PFSK-1 (cell line): ENCODE measurements at regions not wholly inside any gene's neighbourhood (a gene's known extent, or its start where the extent isn't known, plus 50 kb on each side); places are given as distances from the start of the nearest gene placed in this dataset.

Source experiments
- FOXP2 ChIP-seq: optimal IDR thresholded peaks from 2 replicates; pipeline ENCODE3; 2011; ENCODE audit warnings: borderline replicate concordance, control low read depth, inconsistent platforms; ENCODE audit not compliant: insufficient read depth; ENCODE audit errors: extremely low read length, extremely low read depth
- POLR2AphosphoS5 ChIP-seq: IDR thresholded peaks from 2 replicates; pipeline ENCODE4 v1.6.1; 2012; ENCODE audit warnings: low read depth, mild to moderate bottlenecking, control low read depth, low read length, moderate library complexity
- REST ChIP-seq, 2 experiments: IDR thresholded peaks; 2 replicates each; pipeline versions ENCODE4 v1.6.1 to v1.8.0; 2011 to 2012; ENCODE audit warnings: low read depth in 2 of 2, low read length in 2 of 2, control low read depth in 1 of 2, inconsistent platforms in 1 of 2, mild to moderate bottlenecking in 1 of 2, moderate library complexity in 1 of 2; ENCODE audit not compliant: insufficient read depth in 1 of 2
- SIN3A ChIP-seq: IDR thresholded peaks from 2 replicates; pipeline ENCODE4 v1.6.1; 2012; ENCODE audit warnings: mild to moderate bottlenecking, low read length, moderate library complexity, borderline replicate concordance; ENCODE audit not compliant: insufficient read depth
- TAF1 ChIP-seq: IDR thresholded peaks from 2 replicates; pipeline ENCODE4 v1.6.1; 2012; ENCODE audit warnings: low read length, control low read depth, borderline replicate concordance; ENCODE audit not compliant: insufficient read depth

- TF ChIP-seq SIN3A (no peak), REST (IDR thresholded peaks at IDR 0.05; ENCODE audit: insufficient read depth in 1 of 2, low read depth in 2 of 2, low read length in 2 of 2) (no peak), FOXP2 (no peak), POLR2AphosphoS5 (no peak), TAF1 (no peak)
These were observed 250.9 kb upstream of the PTGER4 start for GRCh38 chr5:40428815-40429214.

GRCh38 chr5:40428126-40428525 is 251.6 kb upstream of the PTGER4 start:
- TF ChIP-seq TAF1: no peak
- no peak for TF ChIP-seq POLR2AphosphoS5
- no peak for TF ChIP-seq FOXP2
- no peak for TF ChIP-seq REST (IDR thresholded peaks at IDR 0.05; ENCODE audit: insufficient read depth in 1 of 2, low read depth in 2 of 2, low read length in 2 of 2)
- TF ChIP-seq SIN3A: no peak

- TF ChIP-seq REST (IDR thresholded peaks at IDR 0.05; ENCODE audit: insufficient read depth in 1 of 2, low read depth in 2 of 2, low read length in 2 of 2) (no peak), FOXP2 (no peak), POLR2AphosphoS5 (no peak), TAF1 (no peak), SIN3A (no peak)
These were observed 263.1 kb upstream of the PTGER4 start for GRCh38 chr5:40416588-40416987.

- no peak for TF ChIP-seq REST (IDR thresholded peaks at IDR 0.05; ENCODE audit: insufficient read depth in 1 of 2, low read depth in 2 of 2, low read length in 2 of 2)
These were observed 263.6 kb upstream of the PTGER4 start for GRCh38 chr5:40416098-40416497.

GRCh38 chr5:40414922-40415321 is 264.8 kb upstream of the PTGER4 start:
- TF ChIP-seq TAF1 (no peak), SIN3A (no peak), FOXP2 (no peak), POLR2AphosphoS5 (no peak), REST (IDR thresholded peaks at IDR 0.05; ENCODE audit: insufficient read depth in 1 of 2, low read depth in 2 of 2, low read length in 2 of 2) (no peak)
